AG04449 (cell line): ENCODE measurements at regions not wholly inside any gene's neighbourhood (a gene's known extent, or its start where the extent isn't known, plus 50 kb on each side); places are given as distances from the start of the nearest gene placed in this dataset.

Experiments used
- CTCF ChIA-PET: fragments of 350-600 bp; formaldehyde crosslinking; extraction: SDS; loops from one replicate; lab custom pipeline; 2021; ENCODE audit warnings: antibody characterized with exemption; lab: Yijun Ruan, JAX
- POLR2A ChIA-PET: fragments of 400-600, 350-600 bp; formaldehyde crosslinking; extraction: SDS; loops from one replicate; lab custom pipeline; 2020; ENCODE audit warnings: antibody characterized with exemption, inconsistent platforms; lab: Yijun Ruan, JAX
- DNase-seq: peaks from one replicate; pipeline ENCODE4 v3.0.0-alpha.2; 2010; ENCODE audit warnings: low read depth, low spot score
- H3K4me3 ChIP-seq: 2 replicates; pipeline ENCODE4 v1.5.1; 2011; ENCODE audit warnings: low read depth, mild to moderate bottlenecking, control low read depth, low read length
- TF ChIP-seq, protein P1 (sequence below): IDR thresholded peaks from one replicate; pipeline ENCODE4 v1.5.1; 2011; ENCODE audit warnings: mild to moderate bottlenecking, moderate library complexity, low read length, control low read depth, inconsistent platforms; ENCODE audit not compliant: insufficient read depth; ENCODE audit errors: missing control alignments

DNA sequence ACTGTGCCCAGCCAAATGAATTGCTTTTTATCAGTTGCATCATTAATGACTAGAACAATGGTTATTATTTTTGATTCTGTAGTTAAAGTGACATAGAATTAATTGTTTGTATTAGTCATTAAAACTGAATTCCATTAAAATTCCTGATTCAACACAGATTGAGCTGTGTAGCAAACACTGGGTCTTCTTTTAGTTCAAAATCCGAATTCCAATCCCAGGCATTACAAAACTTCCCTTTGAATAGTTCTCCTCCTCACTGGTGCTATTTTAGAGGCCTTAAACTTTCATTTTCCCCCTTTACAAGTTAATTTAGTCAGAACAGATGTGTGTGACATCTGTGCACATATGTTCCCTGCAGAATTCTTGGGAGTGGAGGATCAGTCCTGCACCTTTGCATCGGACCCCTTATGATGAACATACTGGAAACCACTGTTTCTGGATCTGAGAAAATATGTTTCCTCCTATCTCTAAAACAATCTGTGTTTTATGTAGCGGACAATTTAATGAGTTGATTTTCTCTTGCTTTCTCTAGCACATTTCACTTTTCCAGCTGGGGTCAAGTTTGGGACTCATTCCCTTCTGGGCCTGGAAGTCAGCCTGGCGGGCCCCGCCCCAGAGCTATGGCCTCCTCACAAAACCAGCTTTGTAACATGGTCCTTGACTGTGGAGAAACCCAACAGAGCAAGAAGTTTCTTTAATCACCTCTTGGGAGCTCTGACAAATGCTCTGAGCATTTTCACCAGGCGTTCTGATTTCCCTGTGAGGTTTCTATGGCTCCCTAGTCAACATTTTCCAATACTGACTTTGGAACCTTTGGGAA lies 87.9 kb upstream of the MAMDC2 start:
- DNase-seq = no peak
- CTCF ChIA-PET = interaction anchor here (0.7 to 1.7 kb wide), 5 partner anchors 9 to 534 kb away, joined by 3 to 4 read pairs (median 3); no protein-coding TSS in a partner anchor
- H3K4me3 ChIP-seq = no peak overlapping the region
- TF ChIP-seq, protein P1, sequence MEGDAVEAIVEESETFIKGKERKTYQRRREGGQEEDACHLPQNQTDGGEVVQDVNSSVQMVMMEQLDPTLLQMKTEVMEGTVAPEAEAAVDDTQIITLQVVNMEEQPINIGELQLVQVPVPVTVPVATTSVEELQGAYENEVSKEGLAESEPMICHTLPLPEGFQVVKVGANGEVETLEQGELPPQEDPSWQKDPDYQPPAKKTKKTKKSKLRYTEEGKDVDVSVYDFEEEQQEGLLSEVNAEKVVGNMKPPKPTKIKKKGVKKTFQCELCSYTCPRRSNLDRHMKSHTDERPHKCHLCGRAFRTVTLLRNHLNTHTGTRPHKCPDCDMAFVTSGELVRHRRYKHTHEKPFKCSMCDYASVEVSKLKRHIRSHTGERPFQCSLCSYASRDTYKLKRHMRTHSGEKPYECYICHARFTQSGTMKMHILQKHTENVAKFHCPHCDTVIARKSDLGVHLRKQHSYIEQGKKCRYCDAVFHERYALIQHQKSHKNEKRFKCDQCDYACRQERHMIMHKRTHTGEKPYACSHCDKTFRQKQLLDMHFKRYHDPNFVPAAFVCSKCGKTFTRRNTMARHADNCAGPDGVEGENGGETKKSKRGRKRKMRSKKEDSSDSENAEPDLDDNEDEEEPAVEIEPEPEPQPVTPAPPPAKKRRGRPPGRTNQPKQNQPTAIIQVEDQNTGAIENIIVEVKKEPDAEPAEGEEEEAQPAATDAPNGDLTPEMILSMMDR = no peak
- POLR2A ChIA-PET = no interaction called here

DNA sequence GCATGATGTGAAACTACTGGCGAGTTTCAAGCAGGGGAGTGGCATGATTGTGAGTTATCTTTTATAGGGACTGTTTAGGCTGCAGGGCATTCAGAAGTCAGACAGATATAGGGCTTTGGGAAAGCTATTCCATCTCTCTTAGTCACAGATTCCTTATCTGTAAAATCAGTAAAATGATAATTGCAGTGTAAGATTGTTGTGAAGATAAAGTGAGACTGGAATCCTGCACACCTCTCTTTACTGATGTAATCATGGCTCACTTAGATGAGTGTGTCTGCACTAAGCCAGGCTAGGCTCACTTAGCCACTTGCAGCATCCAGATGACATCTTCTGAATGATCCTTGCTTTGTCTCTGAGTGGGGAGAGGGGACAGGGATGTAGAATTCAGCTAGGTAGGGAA lies 81.8 kb upstream of the MAMDC2 start:
- no peak overlapping the region for H3K4me3 ChIP-seq
- TF ChIP-seq, protein P1 = no peak
- ChIA-PET POLR2A (no interaction called here), CTCF (interaction anchor here (0.8 to 16.4 kb wide), 5 partner anchors 9 to 268 kb away, joined by 3 to 385 read pairs (median 5); no protein-coding TSS in a partner anchor)
- no peak for DNase-seq

DNA sequence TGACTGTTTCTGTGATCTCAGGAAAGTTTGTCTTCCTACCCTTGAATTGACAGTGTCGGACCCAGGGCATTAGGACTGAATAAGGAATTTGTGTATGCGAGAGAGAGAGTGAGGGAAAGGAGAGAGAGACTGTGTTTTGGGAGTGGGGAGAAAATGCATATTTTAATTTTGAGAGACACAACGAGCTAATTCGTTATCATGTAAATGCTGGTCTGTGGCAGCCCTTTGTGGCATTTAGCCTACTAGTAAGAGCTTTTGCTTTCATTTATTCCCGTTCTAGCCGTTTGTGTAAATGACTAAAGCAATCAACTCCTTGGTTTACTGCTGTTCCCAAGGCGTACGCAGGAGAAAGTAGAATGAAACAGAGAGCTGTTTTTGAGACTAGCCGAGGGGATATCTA lies 79.8 kb upstream of the MAMDC2 start:
- DNase-seq = no peak
- TF ChIP-seq, protein P1 = no peak
- POLR2A ChIA-PET = no interaction called here
- H3K4me3 ChIP-seq = no peak overlapping the region
- CTCF ChIA-PET = interaction anchor here (0.9 to 16.4 kb wide), 5 partner anchors 7 to 151 kb away, joined by 4 to 385 read pairs (median 30); no protein-coding TSS in a partner anchor

DNA sequence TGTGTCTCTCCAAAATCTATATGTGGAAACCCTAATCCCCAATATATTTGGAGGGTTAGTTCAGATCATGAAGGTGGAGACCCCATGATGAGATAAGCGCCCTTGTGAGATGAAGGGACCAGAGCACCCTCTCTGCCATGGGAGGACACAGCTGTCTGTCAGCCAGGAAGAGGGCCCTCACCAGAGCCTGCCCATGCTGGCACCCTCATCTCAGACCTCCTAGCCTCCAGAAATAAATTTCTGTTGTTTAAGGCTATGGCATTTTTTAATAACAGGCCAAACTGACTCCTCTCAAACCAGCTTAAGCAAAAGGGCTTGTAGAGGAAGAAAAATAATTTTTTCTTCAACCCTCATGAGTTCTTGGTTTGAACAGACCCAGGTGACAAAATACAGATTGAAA lies 79.2 kb upstream of the MAMDC2 start:
- TF ChIP-seq, protein P1 = no peak

DNA sequence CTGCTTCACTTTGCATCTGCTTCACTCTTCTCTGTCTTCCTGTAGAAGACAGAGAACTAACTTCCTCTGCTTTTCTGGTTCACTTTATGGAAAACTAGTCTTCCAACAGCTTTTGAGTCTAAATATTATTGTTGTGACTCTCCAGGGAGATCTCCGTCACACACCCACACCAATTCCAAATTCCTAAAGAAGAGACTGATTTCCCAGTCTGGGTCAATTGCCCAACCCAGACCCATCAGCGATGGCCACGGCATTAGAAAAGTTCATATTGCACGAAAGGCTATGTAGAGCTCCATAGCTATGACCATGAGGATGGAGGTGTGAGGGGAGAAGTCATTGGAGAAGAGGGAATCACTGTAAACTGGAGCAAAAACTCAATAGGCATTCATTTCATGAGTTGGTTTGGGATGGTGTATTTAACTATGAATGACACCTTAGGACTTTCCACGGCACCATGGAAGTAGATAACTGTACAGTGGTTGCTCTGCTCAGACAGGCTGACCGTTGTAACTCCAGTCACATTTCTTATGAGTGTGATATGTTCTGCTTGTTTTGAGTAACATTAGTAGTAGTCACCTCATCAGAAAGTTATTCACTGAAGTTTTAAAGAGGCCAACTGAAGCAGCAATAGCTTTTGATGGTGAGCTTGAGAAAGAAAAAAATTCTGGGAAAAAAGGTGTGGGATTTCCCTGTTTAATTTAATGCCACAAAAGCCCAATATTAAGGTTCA lies 78.1 kb upstream of the MAMDC2 start:
- POLR2A ChIA-PET = interaction anchor here (0.9 to 1.3 kb wide), 2 partner anchors 10 to 16 kb away, joined by 3 to 4 read pairs; no protein-coding TSS in a partner anchor
- CTCF ChIA-PET = interaction anchor here (0.9 to 16.4 kb wide), 8 partner anchors 8 to 264 kb away, joined by 3 to 385 read pairs (median 3); no protein-coding TSS in a partner anchor

More for the DNA sequence above, 79.2 kb upstream of the MAMDC2 start:
- POLR2A ChIA-PET = no interaction called here
- CTCF ChIA-PET = interaction anchor here (0.9 to 16.4 kb wide), 8 partner anchors 7 to 150 kb away, joined by 3 to 385 read pairs (median 4); no protein-coding TSS in a partner anchor
- no peak for DNase-seq
- no peak overlapping the region for H3K4me3 ChIP-seq

More for the DNA sequence above, 78.1 kb upstream of the MAMDC2 start:
- no peak for DNase-seq
- no peak overlapping the region for H3K4me3 ChIP-seq
- TF ChIP-seq, protein P1 = no peak
